ENCODE measurements at regions not wholly inside any gene's neighbourhood (a gene's known extent, or its start where the extent isn't known, plus 50 kb on each side); places are given as distances from the start of the nearest gene placed in this dataset.

DNA sequence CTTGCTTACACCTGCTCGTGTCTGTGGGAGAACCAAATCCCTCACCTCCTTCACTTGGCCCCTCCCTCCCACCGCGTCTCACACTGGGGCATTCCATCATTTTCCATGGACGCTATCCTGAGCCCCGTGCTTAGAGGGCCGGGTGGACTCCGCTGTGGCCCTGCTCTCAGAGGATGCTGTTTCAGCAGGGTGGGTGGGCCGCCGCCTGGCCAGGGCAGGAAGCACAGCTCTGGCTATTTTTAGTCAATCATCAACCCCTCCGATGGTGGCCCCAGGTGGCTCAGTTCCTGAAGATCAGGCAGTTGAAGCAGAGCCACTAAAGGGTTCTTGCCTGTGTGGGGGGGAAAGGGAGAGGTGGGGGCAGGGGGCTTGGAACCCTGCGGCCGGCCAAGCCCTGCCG is 230.3 kb downstream of the ENGASE start:
- DNase-seq (ENCODE audit: low spot score) (no peak), ATAC-seq (ENCODE audit: low FRiP score) (no peak)
- TF ChIP-seq, protein P1, sequence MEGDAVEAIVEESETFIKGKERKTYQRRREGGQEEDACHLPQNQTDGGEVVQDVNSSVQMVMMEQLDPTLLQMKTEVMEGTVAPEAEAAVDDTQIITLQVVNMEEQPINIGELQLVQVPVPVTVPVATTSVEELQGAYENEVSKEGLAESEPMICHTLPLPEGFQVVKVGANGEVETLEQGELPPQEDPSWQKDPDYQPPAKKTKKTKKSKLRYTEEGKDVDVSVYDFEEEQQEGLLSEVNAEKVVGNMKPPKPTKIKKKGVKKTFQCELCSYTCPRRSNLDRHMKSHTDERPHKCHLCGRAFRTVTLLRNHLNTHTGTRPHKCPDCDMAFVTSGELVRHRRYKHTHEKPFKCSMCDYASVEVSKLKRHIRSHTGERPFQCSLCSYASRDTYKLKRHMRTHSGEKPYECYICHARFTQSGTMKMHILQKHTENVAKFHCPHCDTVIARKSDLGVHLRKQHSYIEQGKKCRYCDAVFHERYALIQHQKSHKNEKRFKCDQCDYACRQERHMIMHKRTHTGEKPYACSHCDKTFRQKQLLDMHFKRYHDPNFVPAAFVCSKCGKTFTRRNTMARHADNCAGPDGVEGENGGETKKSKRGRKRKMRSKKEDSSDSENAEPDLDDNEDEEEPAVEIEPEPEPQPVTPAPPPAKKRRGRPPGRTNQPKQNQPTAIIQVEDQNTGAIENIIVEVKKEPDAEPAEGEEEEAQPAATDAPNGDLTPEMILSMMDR (IDR thresholded peaks at IDR 0.05) = no peak

DNA sequence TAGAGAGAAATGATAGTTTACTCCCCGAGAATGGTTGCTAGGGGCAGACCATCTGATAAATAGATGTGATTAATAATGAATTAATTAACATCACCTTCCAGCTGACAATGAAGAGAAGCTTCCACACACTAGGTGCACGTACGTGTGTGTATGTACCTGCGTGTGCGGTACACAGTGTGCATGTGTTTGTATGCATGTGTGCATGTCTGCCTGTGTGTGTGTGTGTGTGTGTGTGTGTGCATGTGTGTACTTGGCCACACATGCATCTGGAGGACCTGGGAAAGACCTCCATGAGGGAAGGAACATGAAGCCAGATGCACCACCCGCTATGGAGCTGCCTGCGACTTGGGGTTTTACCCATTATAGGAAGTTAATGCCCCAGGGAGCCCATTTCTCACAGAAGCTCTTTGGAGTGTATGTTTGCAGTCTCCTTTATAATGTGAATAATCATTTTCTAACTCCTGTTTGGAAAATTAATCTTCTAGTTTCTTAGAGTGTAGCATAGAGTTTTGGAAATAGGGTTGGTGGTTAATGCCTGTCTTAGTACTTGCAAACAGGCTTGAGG is 229.1 kb downstream of the ENGASE start:
- DNase-seq (ENCODE audit: low spot score) (no peak), ATAC-seq (ENCODE audit: low FRiP score) (no peak)
- TF ChIP-seq, protein P1 (IDR thresholded peaks at IDR 0.05) = no peak

DNA sequence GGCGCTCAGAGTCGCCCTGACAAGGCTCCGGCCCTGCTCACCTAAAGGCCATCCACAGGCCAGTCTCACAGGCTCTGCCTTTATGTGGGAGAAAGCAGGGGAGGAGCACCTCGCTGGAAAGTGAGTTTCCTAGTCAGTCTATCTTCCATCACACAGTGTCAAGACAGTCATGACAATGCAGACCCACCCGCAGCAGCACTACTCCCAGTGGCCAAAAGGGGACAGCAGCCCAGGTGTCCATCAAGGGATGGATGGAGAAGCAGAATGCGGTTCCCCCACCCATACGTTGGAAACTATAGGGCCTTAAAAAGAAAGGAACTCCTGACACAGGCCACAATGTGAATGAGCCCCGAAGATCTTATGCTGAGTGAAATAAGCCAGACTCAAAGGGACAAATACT is 226.8 kb downstream of the ENGASE start:
- TF ChIP-seq, protein P1 (IDR thresholded peaks at IDR 0.05) = no peak
- no peak for ATAC-seq (ENCODE audit: low FRiP score)
- DNase-seq (ENCODE audit: low spot score) = no peak

DNA sequence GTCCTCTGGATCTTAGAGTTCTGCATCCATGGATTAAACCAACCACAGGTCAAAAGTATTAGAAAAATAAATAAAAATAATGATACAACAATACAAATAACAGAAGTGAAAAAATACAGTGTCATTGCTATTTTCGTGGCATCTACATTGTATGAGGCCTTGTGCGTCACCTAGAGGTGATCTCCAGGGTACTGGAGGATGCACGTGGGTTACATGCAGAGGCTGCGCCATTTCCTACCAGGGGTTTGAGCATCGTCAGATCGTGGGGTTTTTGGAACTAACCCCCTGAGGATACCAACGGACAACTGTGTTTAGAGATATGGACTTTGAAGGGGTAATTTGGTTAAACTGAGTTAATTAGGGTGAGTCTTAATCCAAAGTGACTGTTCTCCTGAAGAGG is 224.7 kb downstream of the ENGASE start:
- DNase-seq (ENCODE audit: low spot score) = no peak
- TF ChIP-seq, protein P1 (IDR thresholded peaks at IDR 0.05) = no peak
- no peak for ATAC-seq (ENCODE audit: low FRiP score)

DNA sequence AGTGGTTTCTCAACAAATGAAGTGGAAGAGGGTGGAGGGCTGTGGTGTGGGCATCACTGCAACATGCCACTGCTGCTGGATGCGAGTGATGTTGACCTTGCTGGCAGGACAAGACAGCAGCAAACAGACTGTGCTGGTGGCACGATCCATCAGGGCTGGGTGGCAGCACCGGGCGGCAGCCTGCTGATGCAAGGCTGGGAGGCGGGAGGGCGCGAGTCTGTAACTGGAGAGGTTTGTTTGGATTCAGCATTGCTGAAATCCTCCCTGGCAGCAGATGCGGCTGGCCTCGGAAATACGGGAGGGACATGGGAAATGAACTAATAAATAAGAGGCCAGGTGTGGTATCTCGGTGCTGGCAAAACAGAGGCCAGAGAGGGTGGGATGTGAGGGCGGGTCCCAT is 224.2 kb downstream of the ENGASE start:
- ATAC-seq (ENCODE audit: low FRiP score) (no peak), DNase-seq (ENCODE audit: low spot score) (no peak)
- TF ChIP-seq, protein P1 (IDR thresholded peaks at IDR 0.05) = no peak

DNA sequence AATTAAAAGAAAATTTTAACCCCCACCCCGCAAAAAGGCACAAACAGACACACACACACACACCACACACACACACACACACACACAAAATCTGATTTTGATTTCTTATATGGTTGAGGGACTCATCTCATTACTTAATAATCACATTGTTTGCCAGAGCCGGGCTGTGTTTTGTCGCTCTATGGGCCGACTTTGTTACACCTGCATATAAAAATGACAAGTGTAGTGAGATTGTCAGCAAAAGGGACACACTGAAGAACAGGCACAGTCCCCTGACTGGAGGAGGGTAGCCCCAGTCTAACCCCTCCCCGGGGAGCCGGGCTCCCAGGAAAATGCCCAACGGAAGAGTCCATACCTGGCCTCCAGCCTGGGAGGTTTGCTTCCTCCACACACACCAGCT is 221.6 kb downstream of the ENGASE start:
- TF ChIP-seq, protein P1 (IDR thresholded peaks at IDR 0.05) = no peak
- ATAC-seq (ENCODE audit: low FRiP score) (no peak), DNase-seq (ENCODE audit: low spot score) (no peak)

DNA sequence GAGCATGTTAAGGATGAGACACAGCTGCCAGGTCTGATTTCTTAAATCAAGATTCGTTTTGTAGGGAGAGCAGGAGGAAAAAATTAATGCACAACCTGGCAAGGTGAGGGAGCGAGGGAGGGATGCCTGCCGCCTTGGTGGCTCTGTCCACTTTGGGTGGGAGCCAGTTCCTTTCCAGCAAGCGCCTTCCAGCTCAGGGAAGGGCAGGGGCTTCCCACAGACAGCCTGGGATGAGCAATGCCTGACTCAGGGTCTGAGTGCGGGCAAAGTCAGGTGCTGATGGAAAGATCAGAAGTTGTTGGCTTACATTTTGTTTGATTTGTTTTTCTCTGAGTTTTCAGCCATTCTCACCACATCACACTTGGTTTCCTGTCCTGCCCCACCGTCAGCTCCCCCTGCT is 220.7 kb downstream of the ENGASE start:
- ATAC-seq (ENCODE audit: low FRiP score) (no peak), DNase-seq (ENCODE audit: low spot score) (no peak)
- TF ChIP-seq, protein P1 (IDR thresholded peaks at IDR 0.05) = no peak
